ENCODE measurements at regions not wholly inside any gene's neighbourhood (a gene's known extent, or its start where the extent isn't known, plus 50 kb on each side); places are given as distances from the start of the nearest gene placed in this dataset.

- Histone ChIP-seq H3K4me3 (no peak overlapping the region), H3K36me3 (no peaks in the 10 kb centered on the region), H3K27me3 (no peaks in the 10 kb centered on the region), H3K4me1 (no peaks in the 10 kb centered on the region), H3K27ac (no peak overlapping the region), H3K9me3 (no peaks in the 10 kb centered on the region)
- intact Hi-C loops (cut with DNase I), result no loop called here
- WGBS, 2 donors, result 61 to 67% methylated on average over 2 of the region's 2 CpGs
- no peak for TF ChIP-seq CTCF (IDR thresholded peaks at IDR 0.05)
- no peak for ATAC-seq
- no peak for FAIRE-seq
- no peak for DNase-seq
Measured at GRCh38 chr14:43039881-43040280, 1433.2 kb downstream of the LRFN5 start.

- H3K36me3 ChIP-seq, result no peaks in the 10 kb centered on the region
- no peaks in the 10 kb centered on the region for H3K9me3 ChIP-seq
- H3K4me3 ChIP-seq, result no peak overlapping the region
- no peaks in the 10 kb centered on the region for H3K27me3 ChIP-seq
- intact Hi-C loops (cut with DNase I), result no loop called here
- FAIRE-seq (no peak), ATAC-seq (no peak), DNase-seq (no peak)
- no peak for TF ChIP-seq CTCF (IDR thresholded peaks at IDR 0.05)
- H3K27ac ChIP-seq, result no peak overlapping the region
- H3K4me1 ChIP-seq, result no peaks in the 10 kb centered on the region
Measured at GRCh38 chr14:43031598-43031997, 1424.9 kb downstream of the LRFN5 start.

- H3K4me3 ChIP-seq, result no peak overlapping the region
- H3K9me3 ChIP-seq, result no peaks in the 10 kb centered on the region
- intact Hi-C loops (cut with DNase I), result no loop called here
- H3K36me3 ChIP-seq, result no peaks in the 10 kb centered on the region
- FAIRE-seq (no peak), ATAC-seq (no peak), DNase-seq (no peak)
- no peak overlapping the region for H3K27ac ChIP-seq
- no peaks in the 10 kb centered on the region for H3K27me3 ChIP-seq
- H3K4me1 ChIP-seq, result no peaks in the 10 kb centered on the region
- 44 to 72% methylated on average over 1 of the region's 1 CpG for WGBS, 2 donors
- TF ChIP-seq CTCF (IDR thresholded peaks at IDR 0.05), result no peak
Measured at GRCh38 chr14:43022094-43022800, 1415.6 kb downstream of the LRFN5 start.

DNA sequence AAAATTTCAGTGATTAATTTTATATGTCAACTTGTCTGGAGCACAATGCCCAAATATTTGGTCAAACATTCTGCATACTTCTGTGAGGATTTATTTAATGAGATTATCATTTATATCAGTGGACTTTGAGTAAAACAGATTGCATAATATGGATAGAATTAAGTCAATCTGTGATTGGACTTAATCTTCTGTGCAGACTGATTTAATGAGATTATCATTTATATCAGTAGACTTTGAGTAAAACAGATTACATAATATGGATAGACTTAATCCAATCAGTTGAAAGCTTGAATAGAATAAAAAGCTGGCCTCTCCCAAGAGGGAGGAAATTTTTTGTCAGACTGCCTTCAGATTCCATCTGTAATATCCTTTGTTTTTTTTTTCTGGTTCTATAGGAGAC is 1413.2 kb downstream of the LRFN5 start:
- H3K27ac ChIP-seq, result no peak overlapping the region
- DNase-seq (no peak), ATAC-seq (no peak), FAIRE-seq (no peak)
- no peak for TF ChIP-seq CTCF (IDR thresholded peaks at IDR 0.05)
- H3K27me3 ChIP-seq, result no peaks in the 10 kb centered on the region
- H3K4me3 ChIP-seq, result no peak overlapping the region
- no peaks in the 10 kb centered on the region for H3K4me1 ChIP-seq
- no peaks in the 10 kb centered on the region for H3K36me3 ChIP-seq
- intact Hi-C loops (cut with DNase I), result no loop called here
- H3K9me3 ChIP-seq, result no peaks in the 10 kb centered on the region

GRCh38 chr14:43014338-43014737 is 1407.7 kb downstream of the LRFN5 start:
- intact Hi-C loops (cut with DNase I), result no loop called here
- H3K27me3 ChIP-seq, result no peaks in the 10 kb centered on the region
- no peaks in the 10 kb centered on the region for H3K36me3 ChIP-seq
- WGBS, 2 donors, result 55 to 81% methylated on average over 1 of the region's 1 CpG
- H3K27ac ChIP-seq, result no peak overlapping the region
- no peak for DNase-seq
- no peak overlapping the region for H3K4me3 ChIP-seq
- no peak for ATAC-seq
- FAIRE-seq, result no peak
- no peak for TF ChIP-seq CTCF (IDR thresholded peaks at IDR 0.05)
- no peaks in the 10 kb centered on the region for H3K4me1 ChIP-seq
- no peaks in the 10 kb centered on the region for H3K9me3 ChIP-seq

All from pancreas (tissue), 10 donors.